ENCODE measurements at regions not wholly inside any gene's neighbourhood (a gene's known extent, or its start where the extent isn't known, plus 50 kb on each side); places are given as distances from the start of the nearest gene placed in this dataset.

DNA sequence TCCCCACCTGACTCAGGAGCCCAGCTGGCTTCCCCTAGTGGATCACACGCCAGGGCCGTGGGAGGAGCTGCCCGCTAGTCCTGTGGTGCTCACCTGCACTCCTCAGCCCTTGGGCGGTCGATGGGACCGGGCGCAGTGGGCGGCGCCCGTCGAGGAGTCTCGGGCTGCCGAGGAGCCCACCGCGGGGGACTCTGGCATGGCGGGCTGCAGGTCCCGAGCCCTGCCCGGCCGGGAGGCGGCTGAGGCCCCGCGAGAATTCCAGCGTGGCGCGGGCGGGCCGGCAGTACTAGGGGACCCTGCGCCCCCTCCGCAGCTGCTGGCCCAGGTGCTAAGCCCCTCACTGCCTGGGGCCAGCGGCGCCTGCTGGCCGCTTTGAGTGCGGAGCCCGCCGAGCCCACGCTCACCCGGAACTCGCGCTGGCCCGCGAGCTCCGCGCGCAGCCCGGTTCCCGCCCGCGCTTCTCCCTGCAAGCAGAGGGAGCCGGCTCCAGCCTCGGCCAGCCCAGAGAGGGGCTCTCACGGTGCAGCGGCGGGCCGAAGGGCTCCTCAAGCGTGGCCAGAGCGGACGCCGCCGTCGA is 367.9 kb downstream of the TYW1 start:
- peaks cover 3% of the 10 kb centered on the region; the same call in 1 of the 2 replicates for H3K27me3 ChIP-seq (ENCODE audit: control insufficient read depth, insufficient read depth, low read length)
- H3K36me3 ChIP-seq (ENCODE audit: control insufficient read depth, insufficient read depth, low read length): no peaks in the 10 kb centered on the region
- H3K4me2 ChIP-seq (ENCODE audit: low read depth, low read length): no peak overlapping the region
- no peak overlapping the region for H2AK9ac ChIP-seq (replicated peaks; ENCODE audit: low read depth, low read length, poor library complexity)
- no peaks in the 10 kb centered on the region for H3K9me1 ChIP-seq (ENCODE audit: insufficient read depth, low read length)
- H2BK5ac ChIP-seq (ENCODE audit: low read depth, low read length, poor library complexity, severe bottlenecking): no peak overlapping the region
- POLR2A ChIA-PET (ENCODE audit: unreplicated experiment): interaction anchor here (0.5 kb wide), 1 partner anchor 28 kb away, joined by 4 read pairs; no protein-coding TSS in a partner anchor
- ATAC-seq (ENCODE audit: low read depth): 0 out of 2 replicates have a peak, but pooled peaks have one; percentile 24
- no peak overlapping the region for H3K14ac ChIP-seq (replicated peaks; ENCODE audit: low read depth, low read length)
- H4K8ac ChIP-seq (ENCODE audit: low read depth in 2 of 2, low read length in 2 of 2): no peak overlapping the region
- dilution Hi-C loops (cut with HindIII; ENCODE audit: low sequenced_read_pairs, unreplicated experiment) (no loop called here), in situ Hi-C loops (cut with MboI; ENCODE audit: low sequenced_read_pairs) (no loop called here), intact Hi-C loops (cut with micrococcal nuclease) (no loop called here)
- no peaks in the 10 kb centered on the region for H3K9me3 ChIP-seq (ENCODE audit: control insufficient read depth, insufficient read depth, low read length)
- DNase-seq: no peak
- no peak overlapping the region for H2BK15ac ChIP-seq (ENCODE audit: low read depth, low read length)
- no peak overlapping the region for H3K4me3 ChIP-seq (ENCODE audit: insufficient read depth, low read depth, low read length)
- no peak overlapping the region for H2BK120ac ChIP-seq (ENCODE audit: low read depth, low read length)
- H3K18ac ChIP-seq (ENCODE audit: low read depth, low read length): no peak overlapping the region
- H3K9ac ChIP-seq (ENCODE audit: low read depth, low read length): no peak overlapping the region
- H3K56ac ChIP-seq (ENCODE audit: extremely low read depth, insufficient read depth, low read length): no peak overlapping the region
- BruUV-seq (replicated peaks): no TSS peak
- 60% methylated on average over 35 of the region's 60 CpGs; no CpG with 5 or more reads in 1 of the 2 experiments for WGBS, 2 experiments (ENCODE audit: extremely low coverage in 2 of 2, insufficient read length in 1 of 2)
- no peak for TF ChIP-seq MAFK (IDR thresholded peaks at IDR 0.05; ENCODE audit: low read depth, low read length)
- no peak for TF ChIP-seq RFX5 (IDR thresholded peaks at IDR 0.05; ENCODE audit: low read depth, low read length)
- TF ChIP-seq CTCF (conservative IDR thresholded peaks at IDR 0.05; ENCODE audit: low read depth, low read length): no peak
- TF ChIP-seq RAD21 (IDR thresholded peaks at IDR 0.05; ENCODE audit: low read length): no peak
- no peak for TF ChIP-seq MXI1 (IDR thresholded peaks at IDR 0.05; ENCODE audit: borderline replicate concordance, low read depth, low read length)
- no peak for TF ChIP-seq FOS (IDR thresholded peaks at IDR 0.05; ENCODE audit: low read depth, low read length)
- no peak for TF ChIP-seq CEBPB (IDR thresholded peaks at IDR 0.05; ENCODE audit: low read depth, low read length)
- no peak for TF ChIP-seq ELK1 (IDR thresholded peaks at IDR 0.05; ENCODE audit: borderline replicate concordance, low read depth, low read length)
- no peak overlapping the region for H4K91ac ChIP-seq (ENCODE audit: insufficient read depth, low read depth, low read length)
- no peak overlapping the region for H3K4ac ChIP-seq (ENCODE audit: low read depth, low read length)
- CTCF ChIA-PET: no interaction called here
- no peak overlapping the region for H2AK5ac ChIP-seq (ENCODE audit: low read depth, low read length)
- H3K4me1 ChIP-seq (ENCODE audit: control insufficient read depth, insufficient read depth, low read length): no peaks in the 10 kb centered on the region
- H3K79me1 ChIP-seq (ENCODE audit: low read depth in 1 of 2, low read length in 2 of 2): no peaks in the 10 kb centered on the region
- H4K20me1 ChIP-seq (ENCODE audit: insufficient read depth, low read length): no peaks in the 10 kb centered on the region
- no peak overlapping the region for H3K27ac ChIP-seq (ENCODE audit: insufficient read depth, low read length)
- H4K5ac ChIP-seq (ENCODE audit: low read depth, low read length): no peak overlapping the region
- H2AFZ ChIP-seq (replicated peaks; ENCODE audit: low read length, poor library complexity): no peak overlapping the region
- H2BK20ac ChIP-seq (ENCODE audit: low read depth, low read length): no peak overlapping the region
- H3K23ac ChIP-seq (ENCODE audit: low read depth, low read length): no peak overlapping the region

All from IMR-90 (cell line).